Glomerular endothelial cell (primary cell): ENCODE measurements at regions not wholly inside any gene's neighbourhood (a gene's known extent, or its start where the extent isn't known, plus 50 kb on each side); places are given as distances from the start of the nearest gene placed in this dataset.

ENCODE experiments used
- DNase-seq: peaks from one replicate; pipeline ENCODE4 v3.0.0-alpha.2; 2011; ENCODE audit warnings: low read depth, low spot score; ENCODE audit errors: extremely low read depth

DNA sequence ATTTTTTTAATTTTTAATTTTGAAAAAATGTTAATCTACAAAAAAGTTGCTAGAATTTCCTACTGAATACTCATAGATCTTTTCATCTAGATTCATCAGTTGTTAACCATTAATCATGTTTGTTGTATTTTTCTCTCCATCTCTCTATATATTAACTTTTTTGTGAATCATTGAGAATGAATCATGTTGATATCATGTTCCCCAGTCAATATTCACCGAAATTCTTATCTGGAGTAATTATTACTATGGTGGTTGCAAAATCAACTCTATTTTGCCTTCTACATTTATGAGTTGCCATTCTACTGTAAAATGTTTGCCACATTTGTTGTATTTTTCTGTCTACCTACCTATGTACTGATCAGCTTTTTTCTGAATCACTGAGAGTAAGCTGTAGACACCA lies 154.0 kb downstream of the SPP2 start:
- DNase-seq = no peak

DNA sequence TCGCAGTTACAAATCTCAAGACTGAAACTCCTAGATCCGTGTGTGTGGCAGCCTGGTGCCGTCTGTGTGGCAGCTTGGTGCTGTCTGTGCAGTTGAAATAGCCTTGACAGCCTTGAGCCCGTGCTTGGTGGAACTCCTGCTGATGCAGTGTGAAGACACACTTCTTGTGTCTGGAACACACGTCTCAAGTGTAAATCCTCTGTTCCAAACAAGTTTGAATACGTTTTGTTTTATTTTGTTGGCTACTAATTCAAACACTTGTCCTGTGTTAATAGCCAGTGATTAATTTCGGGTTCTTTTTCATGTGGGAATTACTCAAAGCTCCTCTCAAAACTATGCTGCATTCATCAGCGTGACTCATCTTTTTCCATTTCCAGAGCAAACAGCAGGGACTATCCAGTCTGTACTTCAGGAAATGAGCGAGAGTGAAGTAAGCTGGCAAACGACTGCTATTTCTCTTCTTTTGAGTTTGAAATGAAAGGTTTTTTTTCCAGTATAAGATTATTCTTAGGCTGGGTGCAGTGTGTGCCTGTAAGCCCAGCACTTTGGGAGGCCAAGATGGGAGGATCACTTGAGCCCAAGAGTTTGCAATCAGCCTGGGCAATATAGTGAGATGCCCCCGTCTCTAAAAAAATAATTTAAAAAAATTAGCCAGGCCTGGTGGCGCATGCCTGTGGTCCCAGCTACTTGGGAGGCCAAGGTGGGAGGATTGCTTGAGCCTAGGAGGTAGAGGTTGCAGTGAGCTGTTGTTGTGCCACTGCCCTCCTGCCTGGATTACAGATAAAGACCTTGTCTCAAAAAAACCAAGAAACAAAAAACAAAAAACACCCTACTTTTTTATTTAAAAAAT lies 152.9 kb downstream of the SPP2 start:
- DNase-seq = peak; percentile 93

DNA sequence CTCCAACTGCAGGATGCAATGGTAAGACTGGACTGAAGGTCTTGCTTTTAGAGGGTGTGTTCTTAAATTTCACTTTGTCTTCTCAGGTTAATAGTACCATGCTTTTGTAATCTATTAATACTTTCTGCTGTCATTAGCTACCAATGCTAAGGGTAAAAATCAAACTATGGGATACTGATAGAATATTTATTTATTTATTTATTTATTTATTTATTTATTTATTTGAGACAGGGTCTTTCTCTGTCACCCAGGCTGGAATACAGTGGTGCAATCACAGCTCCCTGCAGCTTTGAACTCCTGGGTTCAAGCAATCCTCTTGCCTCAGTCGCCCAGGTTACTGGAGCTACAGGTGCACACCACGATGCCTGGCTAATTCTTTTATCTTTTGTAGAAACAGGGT lies 152.1 kb downstream of the SPP2 start:
- no peak for DNase-seq

DNA sequence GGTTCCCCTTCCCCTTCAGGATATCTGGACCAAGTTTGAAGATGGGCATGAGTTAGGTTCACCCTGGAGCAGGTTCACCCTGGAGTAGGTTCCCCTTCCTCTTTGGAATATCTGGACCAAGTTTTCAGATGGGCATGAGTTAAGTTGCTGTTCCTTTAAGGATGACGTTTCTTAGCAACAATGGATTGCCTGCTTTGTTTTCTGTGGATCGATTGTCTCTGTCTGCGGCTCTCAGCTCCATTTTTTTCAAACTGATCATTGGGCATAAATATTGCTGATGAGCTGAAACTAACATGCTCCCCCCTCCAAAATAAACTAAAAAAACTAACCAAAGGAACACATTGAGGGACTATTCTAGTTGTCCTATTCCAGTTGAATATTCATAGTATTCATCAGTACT lies 149.5 kb downstream of the SPP2 start:
- no peak for DNase-seq

DNA sequence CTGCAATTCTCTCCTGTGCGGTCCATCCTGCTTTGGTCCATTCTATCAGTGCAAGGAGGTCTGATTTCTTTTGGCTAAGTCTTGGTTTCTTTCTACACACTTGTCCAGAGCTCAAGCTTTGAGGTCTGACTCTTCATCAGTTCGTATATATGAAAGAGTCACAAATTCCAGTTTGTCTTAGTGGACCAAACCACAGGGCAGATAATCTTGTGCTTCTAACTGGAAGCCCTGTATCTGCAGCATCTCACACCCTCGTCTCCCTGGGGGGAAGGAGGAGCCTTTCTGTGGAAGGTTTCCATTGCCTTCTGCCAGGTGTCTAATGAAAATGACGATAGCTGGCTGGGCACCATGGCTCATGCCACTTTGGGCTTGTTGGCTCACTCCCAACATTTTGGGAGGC lies 148.5 kb downstream of the SPP2 start:
- no peak for DNase-seq

DNA sequence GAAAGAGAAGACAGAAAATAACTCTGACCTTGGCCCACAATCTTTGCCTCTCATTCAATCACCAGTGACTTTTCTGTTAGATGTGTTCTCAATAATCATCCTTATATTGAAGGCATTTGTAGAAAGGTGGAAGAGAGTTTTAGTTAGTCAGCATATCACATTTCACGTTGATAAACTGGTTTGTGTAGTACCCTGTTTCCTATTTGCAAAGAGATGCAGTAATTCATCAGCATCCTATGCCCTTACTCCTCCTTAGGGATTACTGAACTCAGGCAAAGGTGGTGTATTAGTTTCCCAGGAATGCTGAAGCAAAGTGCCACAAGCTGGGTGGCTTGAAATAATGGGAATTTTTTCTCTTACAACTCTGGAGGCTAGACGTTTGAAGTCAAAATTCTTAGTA lies 145.0 kb downstream of the SPP2 start:
- DNase-seq = no peak

DNA sequence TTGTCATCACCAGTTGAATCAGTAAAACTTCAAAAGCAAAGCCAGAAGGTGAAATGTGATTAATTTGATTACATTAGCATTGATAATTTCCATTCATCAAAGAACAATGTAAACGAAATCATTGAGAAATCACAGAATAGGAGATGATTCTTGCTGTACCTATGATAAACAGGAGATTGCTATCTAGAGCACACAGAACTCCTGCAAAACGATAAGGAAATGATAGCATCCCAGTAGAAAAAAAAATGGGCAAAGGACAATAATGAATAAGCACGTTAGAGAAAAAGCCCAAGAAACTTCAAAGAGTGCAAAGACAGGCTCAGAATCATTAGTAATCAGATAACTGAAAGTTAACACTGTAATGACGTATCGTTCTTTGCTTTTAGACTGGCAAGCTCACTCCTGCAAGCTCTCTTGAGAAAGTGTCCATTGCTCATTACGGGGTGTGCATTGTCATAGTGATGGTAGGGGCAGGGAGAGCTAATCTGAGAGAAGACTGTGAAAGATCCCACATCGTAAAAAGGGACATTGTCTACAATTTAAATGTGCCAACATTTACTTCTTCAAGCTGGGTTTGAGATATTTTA lies 143.6 kb downstream of the SPP2 start:
- no peak for DNase-seq

DNA sequence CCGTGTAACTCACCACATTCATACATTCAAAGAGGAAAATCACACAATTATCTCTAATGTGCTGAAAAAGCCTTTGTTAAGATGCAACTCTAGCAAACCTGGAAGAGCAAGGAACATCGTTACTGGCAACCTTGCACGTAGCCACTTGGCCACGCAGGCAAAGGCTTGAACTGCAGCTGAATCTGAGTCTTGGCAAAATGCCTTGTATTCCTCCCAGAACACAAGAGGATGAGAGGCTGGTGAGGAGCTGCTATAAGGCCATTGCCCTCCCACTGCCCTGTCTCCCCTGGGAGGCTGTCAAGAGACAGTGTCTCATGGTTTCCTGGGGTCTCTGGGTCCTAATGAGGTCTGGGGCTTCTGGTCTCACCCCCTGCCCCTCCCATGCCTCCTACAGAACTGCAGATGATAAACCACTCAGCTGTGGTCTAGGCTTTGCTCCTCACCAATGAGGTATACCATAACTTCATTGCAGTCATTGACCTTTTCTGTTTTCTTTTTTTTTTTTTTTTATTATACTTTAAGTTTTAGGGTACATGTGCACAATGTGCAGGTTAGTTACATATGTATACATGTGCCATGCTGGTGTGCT lies 141.4 kb downstream of the SPP2 start:
- DNase-seq = no peak

DNA sequence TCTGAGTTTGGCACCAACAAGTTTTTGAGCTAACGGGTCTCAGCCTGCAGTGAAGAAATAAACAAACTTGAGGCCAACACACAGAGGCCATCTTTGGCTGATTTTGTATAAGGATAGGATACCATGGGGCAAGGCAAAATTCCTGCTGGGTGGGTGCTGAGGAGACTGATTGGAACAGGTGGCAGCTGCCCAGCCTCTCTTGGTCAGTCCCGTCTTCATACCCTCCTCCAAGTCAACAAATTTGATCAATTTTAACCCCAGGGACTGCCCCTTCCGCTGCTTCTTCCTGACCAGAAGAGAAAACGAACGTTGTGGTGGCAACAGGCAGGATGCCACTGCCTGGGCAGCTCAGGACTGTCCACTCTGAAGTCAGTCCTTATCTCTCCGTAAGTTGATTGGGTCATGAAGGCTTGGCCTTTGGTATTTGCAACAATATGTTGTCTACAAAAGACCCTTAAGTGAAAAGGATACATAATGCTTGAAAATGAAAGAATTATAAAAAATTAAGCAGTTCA lies 139.3 kb downstream of the SPP2 start:
- no peak for DNase-seq

DNA sequence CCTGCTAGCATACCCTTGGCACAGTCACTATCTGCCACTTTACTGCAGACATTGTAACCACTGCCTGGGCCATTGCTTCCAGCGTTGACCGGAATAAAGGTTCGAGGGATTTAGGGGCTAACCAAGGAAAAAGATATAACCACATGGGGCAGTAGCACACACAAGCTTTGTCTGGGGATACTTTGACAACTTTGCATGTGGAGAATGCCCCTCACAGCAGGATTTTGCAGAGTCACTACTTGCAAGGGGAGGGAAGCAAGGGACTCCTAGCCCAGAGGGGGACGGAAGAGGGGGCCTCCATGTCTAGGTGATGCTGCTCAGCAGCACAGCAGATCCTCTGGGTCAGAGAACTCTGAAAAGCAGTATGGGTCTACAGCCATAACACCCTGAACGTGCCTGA lies 138.7 kb downstream of the SPP2 start:
- DNase-seq = no peak

DNA sequence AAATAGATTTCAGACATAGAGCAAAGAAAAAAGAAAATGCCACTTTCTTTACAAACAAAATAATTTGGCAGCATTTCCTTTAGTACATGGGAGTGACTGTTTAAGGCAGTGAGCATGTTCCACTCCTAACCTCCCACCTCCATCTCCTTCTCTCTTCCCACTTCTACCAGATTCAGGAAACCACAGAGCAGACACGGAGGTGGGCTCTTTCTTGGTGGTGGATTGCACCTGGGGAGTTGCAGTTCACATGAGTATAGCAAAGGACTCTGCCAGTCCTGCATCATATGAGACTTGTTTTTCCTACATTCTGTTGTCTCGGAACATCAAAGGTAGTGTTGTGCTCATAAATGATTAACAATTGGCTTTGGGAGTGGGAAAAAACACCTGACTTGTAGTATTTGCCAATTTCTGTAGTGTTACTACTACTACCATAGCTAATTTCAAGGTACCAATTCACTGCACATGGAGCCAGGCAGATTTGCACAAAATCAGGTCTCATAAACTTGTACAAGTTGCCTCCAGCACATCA lies 137.2 kb downstream of the SPP2 start:
- no peak for DNase-seq

DNA sequence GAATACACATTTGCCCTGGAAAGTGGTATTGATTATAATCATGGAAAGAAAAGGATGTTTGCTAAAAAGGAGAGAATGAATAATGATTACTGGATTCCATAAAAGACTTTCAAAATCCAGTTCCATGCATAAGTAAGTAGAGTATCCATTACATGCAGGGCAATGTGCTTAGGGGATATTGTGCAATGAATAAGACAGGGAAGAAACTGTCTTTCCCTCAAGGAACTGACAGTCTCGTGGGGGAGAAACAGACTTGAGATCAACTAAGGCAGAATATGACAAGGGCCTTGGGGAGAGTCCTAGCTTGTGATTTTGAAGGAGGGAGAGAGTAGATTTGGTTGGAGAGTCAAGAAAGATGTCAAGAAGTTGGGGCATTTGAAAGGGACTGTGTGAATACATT lies 130.6 kb downstream of the SPP2 start:
- no peak for DNase-seq

DNA sequence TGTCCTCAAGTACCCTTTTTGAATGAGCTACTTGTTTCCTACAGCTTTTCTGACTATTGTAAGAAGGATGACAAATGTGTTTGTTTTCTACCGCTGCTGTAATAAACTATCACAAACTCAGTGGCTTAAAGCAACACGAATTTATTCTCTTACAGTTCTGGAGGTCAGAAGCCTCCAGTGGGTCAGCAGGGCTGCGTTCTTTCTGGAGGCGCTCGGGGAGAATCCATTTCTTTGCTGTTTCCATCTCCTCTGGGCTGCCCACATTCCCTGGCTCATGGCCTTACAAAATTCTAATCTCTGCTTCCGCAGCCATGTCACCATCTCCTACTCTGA lies 128.5 kb downstream of the SPP2 start:
- DNase-seq = no peak

DNA sequence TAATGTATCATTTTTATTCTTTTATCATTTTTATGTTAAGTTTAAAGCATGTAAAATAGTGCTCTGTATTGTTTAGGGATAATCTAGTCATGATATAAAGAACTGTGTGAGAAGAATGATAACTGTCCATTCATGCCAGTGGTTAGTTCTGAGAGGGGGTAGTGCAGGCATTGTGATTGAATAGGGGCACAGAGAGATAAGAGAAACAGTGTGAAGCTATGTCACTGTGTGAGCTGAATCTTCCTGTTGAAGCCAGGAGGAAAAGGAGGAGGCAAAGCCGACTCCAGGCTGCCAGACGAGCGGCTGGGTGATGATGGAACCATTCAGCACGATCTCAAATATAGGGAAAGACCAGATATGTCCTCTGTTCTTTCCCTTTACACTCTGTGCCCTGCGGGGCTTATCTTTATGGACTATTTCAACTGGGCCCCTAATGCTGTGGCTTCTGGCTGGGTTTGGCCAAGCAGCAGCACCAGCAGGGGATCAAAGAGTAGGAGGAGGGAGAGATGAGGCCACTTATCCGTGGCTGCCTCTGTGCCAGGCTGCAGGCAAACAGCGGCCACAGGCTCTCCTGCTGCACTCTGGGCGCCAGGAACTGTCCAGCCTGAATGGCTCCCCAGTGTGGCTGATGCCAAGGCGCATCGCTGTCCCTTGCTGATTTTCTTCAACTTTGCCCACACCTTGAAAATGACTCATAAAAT lies 128.0 kb downstream of the SPP2 start:
- no peak for DNase-seq

DNA sequence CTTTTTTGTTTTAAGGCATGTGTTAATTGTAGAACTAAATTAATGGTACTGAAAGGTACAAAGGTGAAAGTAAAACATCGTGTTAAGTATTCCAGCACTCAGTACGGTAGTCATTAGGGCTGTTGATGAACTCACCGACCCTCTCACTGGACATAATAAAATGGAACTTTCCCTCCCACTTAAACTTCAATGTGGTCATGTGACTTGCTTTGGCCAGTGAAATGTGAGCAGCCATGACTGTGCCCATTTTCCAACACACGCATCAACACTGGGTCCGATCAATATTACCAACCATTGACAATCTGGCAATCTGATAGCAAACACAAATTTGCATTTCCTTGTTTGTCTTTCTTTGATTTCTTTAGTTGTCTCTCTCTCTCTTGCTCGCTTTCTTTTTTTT lies 125.1 kb downstream of the SPP2 start:
- no peak for DNase-seq

DNA sequence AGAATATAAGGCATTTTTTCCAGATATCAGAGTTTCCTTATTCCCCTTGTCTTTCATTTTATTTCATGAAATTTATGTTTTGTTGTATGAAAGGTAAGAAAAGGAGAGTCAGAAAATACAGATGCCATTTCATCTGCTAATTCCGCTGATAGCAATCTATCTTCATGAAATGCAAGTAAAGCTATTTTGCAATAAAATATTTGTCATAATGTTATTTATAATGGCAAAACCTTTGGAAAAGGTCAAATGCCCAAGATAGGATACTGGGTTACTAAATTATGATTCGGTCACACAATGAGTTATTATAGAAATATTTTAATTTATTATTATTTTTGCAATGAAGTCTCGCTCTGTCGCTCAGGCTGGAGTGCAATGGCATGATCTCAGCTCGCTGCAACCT lies 124.2 kb downstream of the SPP2 start:
- DNase-seq = no peak

DNA sequence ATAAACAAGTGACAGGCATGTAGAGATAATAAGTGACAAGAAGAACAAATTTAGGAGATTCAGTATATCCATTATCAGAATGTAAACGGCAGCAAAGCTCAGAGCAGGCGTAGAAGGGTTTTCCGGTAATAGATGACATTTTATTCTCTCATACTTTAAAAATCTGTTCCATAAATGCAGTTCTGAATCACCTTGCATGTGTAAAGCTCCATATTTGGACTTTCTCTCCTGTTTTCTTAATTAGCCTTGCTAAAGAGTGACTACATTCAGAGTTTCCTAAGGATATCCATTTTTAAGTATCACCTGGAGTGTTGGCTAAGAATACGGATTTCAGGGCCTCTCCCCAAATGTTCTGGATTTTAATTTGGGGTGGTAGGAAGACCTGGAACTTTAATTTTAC lies 122.0 kb downstream of the SPP2 start:
- no peak for DNase-seq

DNA sequence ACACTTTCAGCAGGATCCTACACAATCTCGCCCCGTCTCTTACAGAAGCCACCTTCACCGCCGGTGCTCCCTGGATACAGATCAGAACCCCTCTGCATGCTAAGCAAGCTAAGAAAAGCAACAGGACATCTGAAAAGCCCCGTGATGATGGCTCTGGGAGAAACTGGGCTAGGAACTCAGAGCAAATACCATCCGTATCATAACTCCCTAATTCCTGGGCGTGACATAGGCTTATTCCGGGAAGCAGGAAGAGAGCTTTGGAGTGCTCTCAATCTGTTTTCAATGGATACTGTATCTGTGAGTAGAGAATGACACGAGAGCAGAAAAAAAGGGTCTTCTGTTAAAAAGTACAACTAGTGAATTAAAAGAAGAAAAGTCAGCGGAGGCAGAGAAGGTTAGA lies 121.6 kb downstream of the SPP2 start:
- DNase-seq = no peak

DNA sequence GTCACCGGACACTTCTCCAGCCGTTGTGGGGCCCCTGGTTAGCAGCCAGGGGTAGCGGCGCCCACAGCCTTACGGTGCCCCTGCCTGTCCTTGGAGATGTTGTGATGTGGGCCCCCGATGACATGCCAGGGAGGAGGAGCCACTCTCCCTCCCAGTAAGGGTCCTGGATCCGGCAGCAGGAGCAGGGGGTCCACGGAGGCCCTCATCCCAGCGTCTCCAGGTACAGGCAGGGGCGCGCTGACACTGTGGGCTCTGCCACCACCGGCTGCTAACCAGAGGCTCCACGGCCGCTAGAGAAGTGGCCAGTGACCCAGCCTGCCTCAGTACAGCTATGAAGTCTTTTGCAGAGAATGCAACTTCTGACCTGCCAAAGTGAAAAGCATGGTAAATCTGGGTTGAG lies 121.2 kb downstream of the SPP2 start:
- DNase-seq = no peak

DNA sequence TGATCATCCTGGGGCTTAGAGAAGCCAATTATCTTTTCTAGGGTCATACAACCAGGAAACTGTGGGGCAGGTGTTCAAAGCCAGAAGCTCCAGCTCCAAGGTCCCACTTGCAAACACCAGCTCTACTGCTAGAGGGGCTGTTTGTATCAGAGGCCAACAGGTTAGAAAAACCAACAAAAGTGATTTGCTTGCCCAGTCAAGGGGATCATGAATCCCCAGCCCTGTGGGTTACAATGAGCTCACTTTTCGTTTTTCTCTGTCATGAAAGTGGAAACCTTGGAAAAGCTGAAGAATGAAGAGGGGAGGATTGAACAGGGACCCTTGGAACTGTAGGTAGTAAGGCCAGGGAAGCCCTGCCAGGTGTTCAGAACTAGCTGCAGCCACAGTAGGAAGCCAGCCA lies 119.2 kb downstream of the SPP2 start:
- DNase-seq = no peak
